ENCODE measurements at regions not wholly inside any gene's neighbourhood (a gene's known extent, or its start where the extent isn't known, plus 50 kb on each side); places are given as distances from the start of the nearest gene placed in this dataset.

DNA sequence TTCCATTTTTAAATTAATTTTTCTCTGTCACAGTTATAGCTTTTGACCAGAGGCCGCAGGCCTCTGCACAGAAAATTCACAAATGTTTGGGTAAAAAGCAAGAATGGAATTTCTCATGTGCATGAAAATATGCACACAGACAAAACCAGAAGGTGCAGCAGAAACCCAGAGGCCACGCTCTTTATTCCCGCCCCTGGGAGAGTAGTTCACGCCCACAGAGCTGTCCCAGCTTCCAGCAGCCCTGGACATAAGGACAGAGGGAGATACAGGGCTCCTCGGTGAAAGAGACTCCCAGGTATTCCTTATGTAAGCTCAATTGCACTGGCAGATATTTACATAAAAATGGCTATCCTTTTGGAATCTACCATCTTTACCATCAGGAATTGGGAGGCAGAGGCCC is 245.2 kb upstream of the NFE2L3 start:
- no peak overlapping the region for H3K27ac ChIP-seq (ENCODE audit: low read depth, low read length)
- no peaks in the 10 kb centered on the region for H4K20me1 ChIP-seq (ENCODE audit: insufficient read depth)
- no peak overlapping the region for H2AFZ ChIP-seq (ENCODE audit: low read depth, low read length, poor library complexity, severe bottlenecking)
- H3K36me3 ChIP-seq (ENCODE audit: control insufficient read depth in 1 of 2, insufficient read depth in 2 of 2, low read length in 2 of 2), result no peaks in the 10 kb centered on the region
- TF ChIP-seq EGR1 (IDR thresholded peaks at IDR 0.05; ENCODE audit: low read depth), result no peak
- no peak for TF ChIP-seq SRF (IDR thresholded peaks at IDR 0.05; ENCODE audit: low read depth)
- no peak for TF ChIP-seq CBX3 (IDR thresholded peaks at IDR 0.05; ENCODE audit: low read depth)
- TF ChIP-seq EZH2phosphoT487 (IDR thresholded peaks at IDR 0.05; ENCODE audit: borderline replicate concordance), result no peak
- TF ChIP-seq ELF1 (IDR thresholded peaks at IDR 0.05; ENCODE audit: borderline replicate concordance, low read depth), result no peak
- TF ChIP-seq TCF7L2 (IDR thresholded peaks at IDR 0.05; ENCODE audit: borderline replicate concordance, extremely low read depth, insufficient read depth, insufficient read length), result no peak
- TF ChIP-seq, protein P1, sequence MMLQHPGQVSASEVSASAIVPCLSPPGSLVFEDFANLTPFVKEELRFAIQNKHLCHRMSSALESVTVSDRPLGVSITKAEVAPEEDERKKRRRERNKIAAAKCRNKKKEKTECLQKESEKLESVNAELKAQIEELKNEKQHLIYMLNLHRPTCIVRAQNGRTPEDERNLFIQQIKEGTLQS (IDR thresholded peaks at IDR 0.05), result no peak
- TF ChIP-seq RAD21 (IDR thresholded peaks at IDR 0.05; ENCODE audit: low read depth), result no peak
- no peak for TF ChIP-seq YY1 (IDR thresholded peaks at IDR 0.05; ENCODE audit: extremely low read depth, insufficient replicate concordance, low read depth, low read length)
- TF ChIP-seq ZNF274 (IDR thresholded peaks at IDR 0.05; ENCODE audit: low read depth, low read length), result no peak
- TF ChIP-seq EZH2 (IDR thresholded peaks at IDR 0.05), result no peak
- TF ChIP-seq, protein P2, sequence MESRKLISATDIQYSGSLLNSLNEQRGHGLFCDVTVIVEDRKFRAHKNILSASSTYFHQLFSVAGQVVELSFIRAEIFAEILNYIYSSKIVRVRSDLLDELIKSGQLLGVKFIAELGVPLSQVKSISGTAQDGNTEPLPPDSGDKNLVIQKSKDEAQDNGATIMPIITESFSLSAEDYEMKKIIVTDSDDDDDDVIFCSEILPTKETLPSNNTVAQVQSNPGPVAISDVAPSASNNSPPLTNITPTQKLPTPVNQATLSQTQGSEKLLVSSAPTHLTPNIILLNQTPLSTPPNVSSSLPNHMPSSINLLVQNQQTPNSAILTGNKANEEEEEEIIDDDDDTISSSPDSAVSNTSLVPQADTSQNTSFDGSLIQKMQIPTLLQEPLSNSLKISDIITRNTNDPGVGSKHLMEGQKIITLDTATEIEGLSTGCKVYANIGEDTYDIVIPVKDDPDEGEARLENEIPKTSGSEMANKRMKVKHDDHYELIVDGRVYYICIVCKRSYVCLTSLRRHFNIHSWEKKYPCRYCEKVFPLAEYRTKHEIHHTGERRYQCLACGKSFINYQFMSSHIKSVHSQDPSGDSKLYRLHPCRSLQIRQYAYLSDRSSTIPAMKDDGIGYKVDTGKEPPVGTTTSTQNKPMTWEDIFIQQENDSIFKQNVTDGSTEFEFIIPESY (IDR thresholded peaks at IDR 0.05; ENCODE audit: extremely low read depth, insufficient replicate concordance, low read length), result no peak
- no peak for TF ChIP-seq SIN3A (IDR thresholded peaks at IDR 0.05; ENCODE audit: low read depth)
- TF ChIP-seq FOSL1 (IDR thresholded peaks at IDR 0.05; ENCODE audit: low read depth), result no peak
- TF ChIP-seq JUND (IDR thresholded peaks at IDR 0.05), result no peak
- no peak for TF ChIP-seq ZFX (IDR thresholded peaks at IDR 0.05)
- no peaks in the 10 kb centered on the region for H3K9me3 ChIP-seq (ENCODE audit: control insufficient read depth in 1 of 2, insufficient read depth in 1 of 2, low read depth in 1 of 2, low read length in 2 of 2)
- H3K4me2 ChIP-seq (ENCODE audit: low read length), result no peak overlapping the region
- H3K9me2 ChIP-seq (ENCODE audit: insufficient read depth), result no peaks in the 10 kb centered on the region
- no peak overlapping the region for H3K9ac ChIP-seq (ENCODE audit: low read length)
- ChIA-PET RAD21 (ENCODE audit: low non-redundant PET in 1 of 2, low total read pairs in 2 of 2, uncharacterized antibody in 2 of 2, unreplicated experiment in 2 of 2) (no interaction called here), CTCF (interaction anchor here (1.1 to 4.3 kb wide), 2 partner anchors 11 to 463 kb away, joined by 4 to 28 read pairs; no protein-coding TSS in a partner anchor), POLR2A (no interaction called here)
- H3K79me2 ChIP-seq (ENCODE audit: insufficient read depth, low read length), result no peaks in the 10 kb centered on the region
- intact Hi-C loops (cut with micrococcal nuclease), result no loop called here
- no TSS peak for BruUV-seq (replicated peaks)
- no peak overlapping the region for H3K4me3 ChIP-seq (replicated peaks in 1 of 2; ENCODE audit: low read depth in 1 of 2, low read length in 2 of 2)
- DNase-seq (ENCODE audit: low read depth, low spot score), result no peak
- no peak for ATAC-seq
- H3K27me3 ChIP-seq (ENCODE audit: insufficient read depth, low read length), result no peaks in the 10 kb centered on the region
- no peaks in the 10 kb centered on the region for H3K4me1 ChIP-seq (ENCODE audit: control insufficient read depth in 1 of 2, insufficient read depth in 2 of 2, low read length in 2 of 2)

All from HCT116 (cell line).